A673 (cell line): ENCODE measurements at regions not wholly inside any gene's neighbourhood (a gene's known extent, or its start where the extent isn't known, plus 50 kb on each side); places are given as distances from the start of the nearest gene placed in this dataset.

Source experiments
- CTCF ChIP-seq: fragments of 300-800, 200-600 bp; sonication (generic); conservative IDR thresholded peaks from 2 replicates; pipeline ENCODE4 v1.5.1; 2017; ENCODE audit warnings: low read depth, mild to moderate bottlenecking, antibody characterized with exemption, low read length, moderate library complexity, mixed read lengths
- EZH2 ChIP-seq: fragments of 200-600 bp; sonication (generic); IDR thresholded peaks from 2 replicates; pipeline ENCODE4 v1.6.1; 2017; ENCODE audit warnings: borderline replicate concordance, low read depth, mild to moderate bottlenecking, mixed read lengths, antibody characterized with exemption, low read length; ENCODE audit not compliant: poor library complexity, severe bottlenecking

- TF ChIP-seq EZH2, result no peak
- no peak for TF ChIP-seq CTCF
These were observed 137.8 kb downstream of the CENPW start for GRCh38 chr6:126477678-126478077.
